Kidney tubule cell (primary cell): ENCODE measurements at regions not wholly inside any gene's neighbourhood (a gene's known extent, or its start where the extent isn't known, plus 50 kb on each side); places are given as distances from the start of the nearest gene placed in this dataset.

Experiments used
- DNase-seq: peaks from one replicate; pipeline ENCODE4 v3.0.0-alpha.2; 2018; ENCODE audit warnings: low spot score

GRCh38 chr5:155416765-155417164 is 403.2 kb downstream of the KIF4B start:
- no peak for DNase-seq

GRCh38 chr5:155418960-155419579 is 405.5 kb downstream of the KIF4B start:
- peak; percentile 9 for DNase-seq

- no peak for DNase-seq
These were observed 416.6 kb downstream of the KIF4B start for GRCh38 chr5:155430192-155430591.

GRCh38 chr5:155434267-155434666 is 420.7 kb downstream of the KIF4B start:
- DNase-seq: no peak

- DNase-seq: no peak
These were observed 421.1 kb downstream of the KIF4B start for GRCh38 chr5:155434681-155435080.

GRCh38 chr5:155441849-155442248 is 428.3 kb downstream of the KIF4B start:
- DNase-seq: no peak

- DNase-seq: no peak
These were observed 437.6 kb downstream of the KIF4B start for GRCh38 chr5:155451106-155451505.

- DNase-seq: peak; percentile 47
These were observed 442.4 kb downstream of the KIF4B start for GRCh38 chr5:155455791-155456514.

- no peak for DNase-seq
These were observed 446.4 kb downstream of the KIF4B start for GRCh38 chr5:155459889-155460500.

GRCh38 chr5:155460501-155460931 is 447.0 kb downstream of the KIF4B start:
- DNase-seq: no peak

GRCh38 chr5:155461304-155461703 is 447.7 kb downstream of the KIF4B start:
- DNase-seq: no peak

GRCh38 chr5:155466851-155467250 is 453.3 kb downstream of the KIF4B start:
- no peak for DNase-seq

GRCh38 chr5:155471027-155471426 is 457.5 kb downstream of the KIF4B start:
- no peak for DNase-seq

GRCh38 chr5:155472780-155473179 is 459.2 kb downstream of the KIF4B start:
- DNase-seq: no peak

GRCh38 chr5:155475318-155475717 is 461.8 kb downstream of the KIF4B start:
- no peak for DNase-seq

- DNase-seq: peak; percentile 76
These were observed 467.2 kb downstream of the KIF4B start for GRCh38 chr5:155480731-155481131.

- no peak for DNase-seq
These were observed 467.6 kb downstream of the KIF4B start for GRCh38 chr5:155481182-155481581.

GRCh38 chr5:155482428-155482827 is 468.9 kb downstream of the KIF4B start:
- no peak for DNase-seq

- peak; percentile 13 for DNase-seq
These were observed 471.8 kb downstream of the KIF4B start for GRCh38 chr5:155485386-155485785.

GRCh38 chr5:155489949-155490348 is 476.4 kb downstream of the KIF4B start:
- no peak for DNase-seq

GRCh38 chr5:155492191-155492590 is 478.6 kb downstream of the KIF4B start:
- no peak for DNase-seq

GRCh38 chr5:155504606-155505005 is 491.1 kb downstream of the KIF4B start:
- no peak for DNase-seq

GRCh38 chr5:155507363-155507762 is 493.8 kb downstream of the KIF4B start:
- DNase-seq: no peak
